K562 (cell line): ENCODE measurements at regions not wholly inside any gene's neighbourhood (a gene's known extent, or its start where the extent isn't known, plus 50 kb on each side); places are given as distances from the start of the nearest gene placed in this dataset.
A peak's percentile ranks its signal among the peaks of the same experiment; 100 is the strongest.
"Not testable (repeated sequence)": the region's sequence is repeated elsewhere in the genome, so short reads cannot be mapped to it uniquely, and the experiment has no call there.

Experiments
- ATAC-seq: fragments of 200-7000 bp; cut with Tn5 transposase; 3 replicates; pipeline ENCODE4 v1.9.1; 2020; ENCODE audit warnings: moderate library complexity
- BruUV-seq: library from RNA; stranded (reverse); fragments of 400-500 nt; replicated peaks from 2 replicates; lab custom pipeline; 2021; lab: Mats Ljungman, UMichigan
- CTCF ChIA-PET: fragments of 300-600 bp; formaldehyde crosslinking; extraction: SDS; loops from one replicate; lab custom pipeline; 2021; ENCODE audit warnings: low intra/inter-chr PET ratio; lab: Yijun Ruan, JAX
- POLR2A ChIA-PET: fragments of 300-600, 350-650 bp; sonication (Branson Sonifier 250); formaldehyde crosslinking; extraction: SDS; loops from one replicate; lab custom pipeline; 2021; ENCODE audit warnings: antibody characterized with exemption, inconsistent platforms; lab: Yijun Ruan, JAX
- DNase-seq, 4 experiments: peaks; one replicate each; pipeline versions ENCODE4 v3.0.0 to v3.0.0-alpha.2; 2011 to 2018; ENCODE audit warnings: low spot score in 3 of 4, mixed read lengths in 3 of 4; ENCODE audit errors: extremely low read depth in 1 of 4
- FAIRE-seq: peaks from 2 replicates; lab custom pipeline; 2011; peaks lifted over from hg19 to GRCh38; lab: Jason Lieb, UNC
- H2AFZ ChIP-seq: 2 replicates; pipeline ENCODE4 v1.6.0; 2011; ENCODE audit warnings: low read depth, low read length, control low read depth, inconsistent platforms
- H3K27ac ChIP-seq: fragments of 200-600 bp; 3 replicates; pipeline ENCODE4 v1.8.0; 2011; ENCODE audit warnings: low read depth, mild to moderate bottlenecking, control low read depth, inconsistent platforms, low read length, moderate library complexity, mixed read lengths; ENCODE audit errors: extremely low read depth
- H3K27me3 ChIP-seq, 2 experiments: fragments of 300-600 bp in 1 of 2; 2 replicates in 1 of 2; 3 replicates in 1 of 2; pipeline versions ENCODE4 v1.6.0 to v1.8.0; 2011; ENCODE audit warnings: inconsistent platforms in 2 of 2, low read length in 2 of 2, mild to moderate bottlenecking in 1 of 2, mixed read lengths in 1 of 2, moderate library complexity in 1 of 2; ENCODE audit not compliant: control insufficient read depth in 2 of 2, insufficient read depth in 2 of 2
- H3K36me3 ChIP-seq: fragments of 300-600 bp; 3 replicates; pipeline ENCODE4 v1.8.0; 2011; ENCODE audit warnings: mild to moderate bottlenecking, low read length, inconsistent platforms; ENCODE audit not compliant: control insufficient read depth, insufficient read depth
- H3K4me1 ChIP-seq, 2 experiments: fragments of 200-600 bp in 1 of 2; replicated peaks in 1 of 2; 2 replicates in 1 of 2; 3 replicates in 1 of 2; pipeline versions ENCODE4 v1.5.1 to v1.8.0; 2011; ENCODE audit warnings: inconsistent platforms in 2 of 2, low read length in 2 of 2, mild to moderate bottlenecking in 1 of 2, mixed read lengths in 1 of 2, moderate library complexity in 1 of 2; ENCODE audit not compliant: control insufficient read depth in 2 of 2, insufficient read depth in 2 of 2
- H3K4me2 ChIP-seq: 2 replicates; pipeline ENCODE4 v1.6.1; 2011; ENCODE audit warnings: low read length, control low read depth, inconsistent platforms, mixed read lengths; ENCODE audit not compliant: insufficient read depth
- H3K4me3 ChIP-seq: fragments of 200-600 bp; sonication (generic), shearing (Covaris generic); 2 replicates; pipeline ENCODE4 v1.5.1; 2016; ENCODE audit warnings: control low read depth, inconsistent platforms
- H3K79me2 ChIP-seq: fragments of 200-600 bp; 3 replicates; pipeline ENCODE4 v1.8.0; 2011; ENCODE audit warnings: low read length, inconsistent platforms; ENCODE audit not compliant: control insufficient read depth, insufficient read depth
- H3K9ac ChIP-seq, 2 experiments: 2 replicates each; pipeline versions ENCODE4 v1.6.0 to v1.6.1; 2011; ENCODE audit warnings: low read depth in 2 of 2, low read length in 2 of 2, control low read depth in 1 of 2, inconsistent platforms in 1 of 2, mild to moderate bottlenecking in 1 of 2, mixed read lengths in 1 of 2; ENCODE audit not compliant: insufficient read depth in 1 of 2
- H3K9me1 ChIP-seq: one replicate; pipeline ENCODE4 v1.6.0; 2011; ENCODE audit warnings: inconsistent platforms, mild to moderate bottlenecking, low read length, moderate library complexity; ENCODE audit not compliant: control insufficient read depth, insufficient read depth
- H3K9me3 ChIP-seq: replicated peaks from 2 replicates; pipeline ENCODE4 v1.5.1; 2011; ENCODE audit warnings: low read depth, low read length, inconsistent platforms; ENCODE audit not compliant: control insufficient read depth, insufficient read depth
- H4K20me1 ChIP-seq: replicated peaks from 2 replicates; pipeline ENCODE4 v1.6.1; 2011; ENCODE audit warnings: low read length, inconsistent platforms, mixed read lengths; ENCODE audit not compliant: control insufficient read depth, insufficient read depth
- WGBS: fragments of 100-300 bp; shearing (Covaris generic); methylation state at CpG from one replicate; pipeline ENCODE4 v1.1.6; 2016; ENCODE audit warnings: low coverage, mixed read lengths; ENCODE audit not compliant: insufficient coverage; ENCODE audit errors: missing lambda C conversion rate; 5-methylcytosine and 5-hydroxymethylcytosine counted together
- in situ Hi-C: fragments of 300-500 bp; cut with MboI; formaldehyde crosslinking; loops from 4 replicates; pipeline ENCODE4 v1.15.0; 2018; ENCODE audit warnings: inconsistent platforms, mixed read lengths
- intact Hi-C: fragments of 100-400 bp; cut with micrococcal nuclease; formaldehyde crosslinking; loops from 2 replicates; pipeline ENCODE4 v1.14.2; 2022
- TF ChIP-seq, protein P1 (sequence below), 2 experiments: fragments of 450-650 bp in 1 of 2; sonication (generic) in 1 of 2; formaldehyde crosslinking in 1 of 2; IDR thresholded peaks in 1 of 2; conservative IDR thresholded peaks in 1 of 2; 2 replicates each; pipeline versions ENCODE4 v1.6.1 to v1.8.1; 2016 to 2023; ENCODE audit warnings: mild to moderate bottlenecking in 2 of 2, moderate library complexity in 2 of 2, inconsistent platforms in 1 of 2, missing genetic modification reagents in 1 of 2
- TF ChIP-seq, protein P2 (sequence below), 2 experiments: fragments of 450-650 bp; formaldehyde crosslinking in 1 of 2; IDR thresholded peaks; 2 replicates each; pipeline versions ENCODE4 v1.4.0 to v1.6.1; 2014 to 2020; ENCODE audit warnings: mild to moderate bottlenecking in 2 of 2, borderline replicate concordance in 1 of 2, low read depth in 1 of 2

DNA sequence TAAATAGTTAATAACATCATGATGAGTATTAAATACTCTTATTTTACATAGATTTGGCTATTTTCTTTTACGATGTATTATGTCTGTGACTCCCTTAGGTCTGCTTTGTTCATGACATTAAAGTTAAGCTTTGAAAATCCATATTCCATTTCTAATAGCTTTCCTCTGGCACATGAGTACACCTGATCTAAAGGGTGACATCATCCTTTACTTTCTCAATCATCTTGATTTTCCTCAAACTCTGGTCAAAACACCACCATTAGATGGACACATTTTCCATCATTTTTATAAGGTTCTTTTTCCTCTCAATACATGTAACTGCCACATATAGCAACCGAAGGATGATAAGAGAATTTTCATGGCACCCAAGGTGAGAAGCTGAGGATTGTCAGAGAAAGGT lies 54.3 kb upstream of the BDP1 start:
- H3K27ac ChIP-seq, DNase-seq, H3K4me2 ChIP-seq, H3K79me2 ChIP-seq, H2AFZ ChIP-seq, intact Hi-C loops, H3K27me3 ChIP-seq, BruUV-seq, POLR2A ChIA-PET, in situ Hi-C loops, CTCF ChIA-PET, H3K9me3 ChIP-seq, ATAC-seq, H3K4me3 ChIP-seq, FAIRE-seq, H3K9ac ChIP-seq, H3K4me1 ChIP-seq, H3K9me1 ChIP-seq, H4K20me1 ChIP-seq, H3K36me3 ChIP-seq: not testable (repeated sequence)
- TF ChIP-seq, protein P1, sequence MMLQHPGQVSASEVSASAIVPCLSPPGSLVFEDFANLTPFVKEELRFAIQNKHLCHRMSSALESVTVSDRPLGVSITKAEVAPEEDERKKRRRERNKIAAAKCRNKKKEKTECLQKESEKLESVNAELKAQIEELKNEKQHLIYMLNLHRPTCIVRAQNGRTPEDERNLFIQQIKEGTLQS (IDR thresholded peaks at IDR 0.05) = peak; percentile 46
- TF ChIP-seq, protein P1 (CRISPR knock-in tag; conservative IDR thresholded peaks at IDR 0.05) = not testable (repeated sequence)
- 59% methylated on average over 2 of the region's 2 CpGs for WGBS

DNA sequence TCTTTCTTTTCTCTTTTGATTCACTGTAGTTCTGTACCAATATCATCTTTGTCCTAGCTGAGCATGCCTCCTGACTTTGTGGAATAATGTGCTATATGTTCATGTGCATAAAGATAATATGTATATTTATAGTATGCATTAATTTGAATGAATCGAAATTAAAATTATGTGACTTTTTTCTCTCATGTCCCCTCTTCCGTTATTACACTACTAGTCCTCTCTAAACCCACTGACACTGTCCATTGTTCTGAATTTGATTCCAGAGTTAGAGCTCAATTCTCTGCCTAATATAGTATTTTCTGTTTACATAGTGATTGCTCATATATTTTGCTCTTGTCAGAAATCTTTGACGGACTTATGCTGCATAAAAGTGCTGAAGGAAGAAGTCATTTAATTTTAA lies 53.9 kb upstream of the BDP1 start:
- BruUV-seq, H3K4me1 ChIP-seq, H3K4me3 ChIP-seq, H2AFZ ChIP-seq, H3K36me3 ChIP-seq, H3K79me2 ChIP-seq, H3K9me1 ChIP-seq, intact Hi-C loops, in situ Hi-C loops, POLR2A ChIA-PET, CTCF ChIA-PET, ATAC-seq, H3K9ac ChIP-seq, H3K9me3 ChIP-seq, H3K27me3 ChIP-seq, DNase-seq, H3K27ac ChIP-seq, FAIRE-seq, H3K4me2 ChIP-seq, H4K20me1 ChIP-seq: not testable (repeated sequence)
- WGBS = 29% methylated on average over 3 of the region's 3 CpGs
- TF ChIP-seq, protein P2, sequence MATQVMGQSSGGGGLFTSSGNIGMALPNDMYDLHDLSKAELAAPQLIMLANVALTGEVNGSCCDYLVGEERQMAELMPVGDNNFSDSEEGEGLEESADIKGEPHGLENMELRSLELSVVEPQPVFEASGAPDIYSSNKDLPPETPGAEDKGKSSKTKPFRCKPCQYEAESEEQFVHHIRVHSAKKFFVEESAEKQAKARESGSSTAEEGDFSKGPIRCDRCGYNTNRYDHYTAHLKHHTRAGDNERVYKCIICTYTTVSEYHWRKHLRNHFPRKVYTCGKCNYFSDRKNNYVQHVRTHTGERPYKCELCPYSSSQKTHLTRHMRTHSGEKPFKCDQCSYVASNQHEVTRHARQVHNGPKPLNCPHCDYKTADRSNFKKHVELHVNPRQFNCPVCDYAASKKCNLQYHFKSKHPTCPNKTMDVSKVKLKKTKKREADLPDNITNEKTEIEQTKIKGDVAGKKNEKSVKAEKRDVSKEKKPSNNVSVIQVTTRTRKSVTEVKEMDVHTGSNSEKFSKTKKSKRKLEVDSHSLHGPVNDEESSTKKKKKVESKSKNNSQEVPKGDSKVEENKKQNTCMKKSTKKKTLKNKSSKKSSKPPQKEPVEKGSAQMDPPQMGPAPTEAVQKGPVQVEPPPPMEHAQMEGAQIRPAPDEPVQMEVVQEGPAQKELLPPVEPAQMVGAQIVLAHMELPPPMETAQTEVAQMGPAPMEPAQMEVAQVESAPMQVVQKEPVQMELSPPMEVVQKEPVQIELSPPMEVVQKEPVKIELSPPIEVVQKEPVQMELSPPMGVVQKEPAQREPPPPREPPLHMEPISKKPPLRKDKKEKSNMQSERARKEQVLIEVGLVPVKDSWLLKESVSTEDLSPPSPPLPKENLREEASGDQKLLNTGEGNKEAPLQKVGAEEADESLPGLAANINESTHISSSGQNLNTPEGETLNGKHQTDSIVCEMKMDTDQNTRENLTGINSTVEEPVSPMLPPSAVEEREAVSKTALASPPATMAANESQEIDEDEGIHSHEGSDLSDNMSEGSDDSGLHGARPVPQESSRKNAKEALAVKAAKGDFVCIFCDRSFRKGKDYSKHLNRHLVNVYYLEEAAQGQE (IDR thresholded peaks at IDR 0.05; ENCODE audit: borderline replicate concordance) = peak; percentile 71
- TF ChIP-seq, protein P2 (CRISPR knock-in tag; IDR thresholded peaks at IDR 0.05; ENCODE audit: low read depth) = not testable (repeated sequence)
